ENCODE measurements at regions not wholly inside any gene's neighbourhood (a gene's known extent, or its start where the extent isn't known, plus 50 kb on each side); places are given as distances from the start of the nearest gene placed in this dataset.

DNA sequence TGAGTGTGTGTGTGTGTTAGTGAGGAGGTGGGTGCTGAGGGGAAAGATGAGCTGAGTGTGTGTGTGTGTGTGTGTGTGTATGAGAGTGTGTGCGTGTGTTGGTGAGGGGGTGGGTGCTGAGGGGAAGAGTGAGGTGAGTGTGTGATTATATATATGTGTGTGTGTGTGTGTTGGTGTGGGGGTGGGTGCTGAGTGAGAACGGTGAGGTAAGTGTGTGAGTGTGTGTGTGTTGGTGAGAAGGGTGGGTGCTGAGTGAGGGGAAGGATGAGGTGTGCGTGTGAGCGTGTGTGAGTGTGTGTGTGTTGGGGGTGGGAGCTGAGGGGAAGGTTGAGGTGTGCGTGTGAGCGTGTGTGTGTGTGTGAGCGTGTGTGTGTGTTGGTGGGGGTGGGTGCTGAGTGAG lies 322.0 kb upstream of the NT5C1B start:
- TF ChIP-seq, protein P1, sequence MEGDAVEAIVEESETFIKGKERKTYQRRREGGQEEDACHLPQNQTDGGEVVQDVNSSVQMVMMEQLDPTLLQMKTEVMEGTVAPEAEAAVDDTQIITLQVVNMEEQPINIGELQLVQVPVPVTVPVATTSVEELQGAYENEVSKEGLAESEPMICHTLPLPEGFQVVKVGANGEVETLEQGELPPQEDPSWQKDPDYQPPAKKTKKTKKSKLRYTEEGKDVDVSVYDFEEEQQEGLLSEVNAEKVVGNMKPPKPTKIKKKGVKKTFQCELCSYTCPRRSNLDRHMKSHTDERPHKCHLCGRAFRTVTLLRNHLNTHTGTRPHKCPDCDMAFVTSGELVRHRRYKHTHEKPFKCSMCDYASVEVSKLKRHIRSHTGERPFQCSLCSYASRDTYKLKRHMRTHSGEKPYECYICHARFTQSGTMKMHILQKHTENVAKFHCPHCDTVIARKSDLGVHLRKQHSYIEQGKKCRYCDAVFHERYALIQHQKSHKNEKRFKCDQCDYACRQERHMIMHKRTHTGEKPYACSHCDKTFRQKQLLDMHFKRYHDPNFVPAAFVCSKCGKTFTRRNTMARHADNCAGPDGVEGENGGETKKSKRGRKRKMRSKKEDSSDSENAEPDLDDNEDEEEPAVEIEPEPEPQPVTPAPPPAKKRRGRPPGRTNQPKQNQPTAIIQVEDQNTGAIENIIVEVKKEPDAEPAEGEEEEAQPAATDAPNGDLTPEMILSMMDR (conservative IDR thresholded peaks at IDR 0.05; ENCODE audit: low read length), result no peak
- TF ChIP-seq EZH2phosphoT487 (IDR thresholded peaks at IDR 0.05; ENCODE audit: borderline replicate concordance), result no peak
- Histone ChIP-seq H3K9me2 (replicated peaks; ENCODE audit: low read depth, low read length) (no peaks in the 10 kb centered on the region), H3K79me2 (ENCODE audit: insufficient read depth, low read length) (no peaks in the 10 kb centered on the region), H3K4me1 (ENCODE audit: insufficient read depth, low read length, poor library complexity, severe bottlenecking) (no peaks in the 10 kb centered on the region), H3K4me2 (ENCODE audit: low read depth, low read length, poor library complexity, severe bottlenecking) (no peak overlapping the region), H3K9me3 (ENCODE audit: insufficient read depth, low read depth, low read length) (no peaks in the 10 kb centered on the region), H3F3A (ENCODE audit: low read depth) (no peaks in the 10 kb centered on the region), H2AFZ (ENCODE audit: low read length) (no peak overlapping the region), H3K27me3 (ENCODE audit: insufficient read depth, low read length, poor library complexity, severe bottlenecking) (no peaks in the 10 kb centered on the region), H3K4me3 (ENCODE audit: low read length, poor library complexity, severe bottlenecking) (no peak overlapping the region), H3K36me3 (ENCODE audit: insufficient read depth, low read length) (no peaks in the 10 kb centered on the region), H3K9ac (ENCODE audit: low read depth, low read length, poor library complexity, severe bottlenecking) (no peak overlapping the region), H4K20me1 (ENCODE audit: insufficient read depth, low read length, poor library complexity, severe bottlenecking) (no peaks in the 10 kb centered on the region)

GRCh38 chr2:18910843-18911242 lies 321.5 kb upstream of the NT5C1B start:
- H3F3A ChIP-seq (ENCODE audit: low read depth), result no peaks in the 10 kb centered on the region
- no peak overlapping the region for H2AFZ ChIP-seq (ENCODE audit: low read length)
- no peak overlapping the region for H3K4me2 ChIP-seq (ENCODE audit: low read depth, low read length, poor library complexity, severe bottlenecking)
- H3K36me3 ChIP-seq (ENCODE audit: insufficient read depth, low read length), result no peaks in the 10 kb centered on the region
- TF ChIP-seq, protein P1 (conservative IDR thresholded peaks at IDR 0.05; ENCODE audit: low read length), result no peak
- no peak for TF ChIP-seq EZH2phosphoT487 (IDR thresholded peaks at IDR 0.05; ENCODE audit: borderline replicate concordance)
- no peaks in the 10 kb centered on the region for H3K79me2 ChIP-seq (ENCODE audit: insufficient read depth, low read length)
- no peak overlapping the region for H3K4me3 ChIP-seq (ENCODE audit: low read length, poor library complexity, severe bottlenecking)
- no peaks in the 10 kb centered on the region for H3K4me1 ChIP-seq (ENCODE audit: insufficient read depth, low read length, poor library complexity, severe bottlenecking)
- H3K9me2 ChIP-seq (replicated peaks; ENCODE audit: low read depth, low read length), result no peaks in the 10 kb centered on the region
- H3K9me3 ChIP-seq (ENCODE audit: insufficient read depth, low read depth, low read length), result no peaks in the 10 kb centered on the region
- H4K20me1 ChIP-seq (ENCODE audit: insufficient read depth, low read length, poor library complexity, severe bottlenecking), result no peaks in the 10 kb centered on the region
- H3K9ac ChIP-seq (ENCODE audit: low read depth, low read length, poor library complexity, severe bottlenecking), result no peak overlapping the region
- H3K27me3 ChIP-seq (ENCODE audit: insufficient read depth, low read length, poor library complexity, severe bottlenecking), result no peaks in the 10 kb centered on the region

DNA sequence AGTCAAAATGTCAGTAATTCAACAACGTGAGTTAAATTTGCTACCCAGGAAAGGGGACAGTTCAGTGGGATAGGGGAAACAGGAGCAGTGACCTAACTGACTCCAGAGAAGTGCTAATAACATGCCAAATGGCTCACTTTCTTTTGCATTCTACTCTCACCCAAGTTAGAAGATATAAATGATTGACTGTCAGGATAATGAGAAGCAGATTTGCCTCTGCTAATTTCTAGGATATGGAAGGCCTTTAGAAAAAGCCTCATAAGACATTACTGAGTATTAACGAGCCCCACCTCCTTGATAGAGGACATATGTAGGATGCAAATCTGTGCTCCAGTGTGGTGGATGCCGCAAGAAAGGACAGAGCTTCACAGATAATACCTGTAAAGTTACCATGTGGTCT lies 318.6 kb upstream of the NT5C1B start:
- no peaks in the 10 kb centered on the region for H3F3A ChIP-seq (ENCODE audit: low read depth)
- no peak overlapping the region for H3K4me2 ChIP-seq (ENCODE audit: low read depth, low read length, poor library complexity, severe bottlenecking)
- H3K36me3 ChIP-seq (ENCODE audit: insufficient read depth, low read length), result no peaks in the 10 kb centered on the region
- no peaks in the 10 kb centered on the region for H3K79me2 ChIP-seq (ENCODE audit: insufficient read depth, low read length)
- no peaks in the 10 kb centered on the region for H3K4me1 ChIP-seq (ENCODE audit: insufficient read depth, low read length, poor library complexity, severe bottlenecking)
- no peaks in the 10 kb centered on the region for H3K9me2 ChIP-seq (replicated peaks; ENCODE audit: low read depth, low read length)
- H3K27me3 ChIP-seq (ENCODE audit: insufficient read depth, low read length, poor library complexity, severe bottlenecking), result no peaks in the 10 kb centered on the region
- no peaks in the 10 kb centered on the region for H3K9me3 ChIP-seq (ENCODE audit: insufficient read depth, low read depth, low read length)
- no peak overlapping the region for H3K9ac ChIP-seq (ENCODE audit: low read depth, low read length, poor library complexity, severe bottlenecking)
- no peak overlapping the region for H2AFZ ChIP-seq (ENCODE audit: low read length)
- H3K4me3 ChIP-seq (ENCODE audit: low read length, poor library complexity, severe bottlenecking), result no peak overlapping the region
- no peaks in the 10 kb centered on the region for H4K20me1 ChIP-seq (ENCODE audit: insufficient read depth, low read length, poor library complexity, severe bottlenecking)
- TF ChIP-seq EZH2phosphoT487 (IDR thresholded peaks at IDR 0.05; ENCODE audit: borderline replicate concordance), result no peak
- TF ChIP-seq, protein P1 (conservative IDR thresholded peaks at IDR 0.05; ENCODE audit: low read length), result no peak

Data from Loucy (cell line).